Mucosa of descending colon (tissue), 3 donors: ENCODE measurements at regions not wholly inside any gene's neighbourhood (a gene's known extent, or its start where the extent isn't known, plus 50 kb on each side); places are given as distances from the start of the nearest gene placed in this dataset.

Source experiments
- ATAC-seq: fragments of 200-7000 bp; cut with Tn5 transposase; one replicate; pipeline ENCODE4 v1.9.1; 2020; ENCODE audit warnings: mild to moderate bottlenecking, moderate library complexity
- DNase-seq, 3 donors: peaks; one replicate each; pipeline ENCODE4 v3.0.0-alpha.2; 2020
- H3K36me3 ChIP-seq: fragments of 200-600 bp; one replicate; pipeline ENCODE4 v1.8.0; 2021; ENCODE audit warnings: low read depth, mild to moderate bottlenecking
- H3K4me1 ChIP-seq: fragments of 200-600 bp; one replicate; pipeline ENCODE4 v1.8.0; 2021; ENCODE audit warnings: low read depth, mild to moderate bottlenecking
- H3K4me3 ChIP-seq: fragments of 200-600 bp; one replicate; pipeline ENCODE4 v1.8.0; 2021; ENCODE audit warnings: mild to moderate bottlenecking
- H3K9me3 ChIP-seq: fragments of 200-600 bp; one replicate; pipeline ENCODE4 v1.8.0; 2021; ENCODE audit warnings: mild to moderate bottlenecking
- CTCF ChIP-seq: fragments of 200-600 bp; IDR thresholded peaks from one replicate; pipeline ENCODE4 v1.8.0; 2022; ENCODE audit warnings: antibody characterized with exemption, mild to moderate bottlenecking
- intact Hi-C, 2 donors: fragments of 100-400 bp; cut with DNase I in 1 of 2; cut with micrococcal nuclease in 1 of 2; formaldehyde crosslinking; loops; one replicate each; pipeline versions ENCODE4 v1.11.0 to v1.11.1; 2022; cut with DNase I, micrococcal nuclease
- donor health status: DM: no; HTN: no; CAD: no; lungs with moderate emphysema.
- donor health status: DM: no; HTN: no; CAD: no.
- donor health status: DM: no; HTN: yes; CAD: no.

- Histone ChIP-seq H3K4me1 (no peaks in the 10 kb centered on the region), H3K36me3 (no peaks in the 10 kb centered on the region), H3K4me3 (no peak overlapping the region), H3K9me3 (no peaks in the 10 kb centered on the region)
- DNase-seq: no peak
- no peak for ATAC-seq
- TF ChIP-seq CTCF: no peak
- intact Hi-C loops: no loop called here
These were observed 576.7 kb downstream of the SLC16A7 start for GRCh38 chr12:60172266-60173211.

GRCh38 chr12:60173224-60174170, 577.7 kb downstream of the SLC16A7 start:
- no peak for TF ChIP-seq CTCF
- no peaks in the 10 kb centered on the region for H3K9me3 ChIP-seq
- ATAC-seq: no peak

GRCh38 chr12:60174476-60174875, 578.6 kb downstream of the SLC16A7 start:
- Histone ChIP-seq H3K4me1 (no peaks in the 10 kb centered on the region), H3K36me3 (no peaks in the 10 kb centered on the region)

More at GRCh38 chr12:60173224-60174170, 577.7 kb downstream of the SLC16A7 start:
- no peak for DNase-seq
- Histone ChIP-seq H3K4me3 (no peak overlapping the region), H3K4me1 (no peaks in the 10 kb centered on the region), H3K36me3 (no peaks in the 10 kb centered on the region)
- intact Hi-C loops: no loop called here

GRCh38 chr12:60174941-60175340, 579.1 kb downstream of the SLC16A7 start:
- Histone ChIP-seq H3K36me3 (no peaks in the 10 kb centered on the region), H3K9me3 (no peaks in the 10 kb centered on the region), H3K4me3 (no peak overlapping the region), H3K4me1 (no peaks in the 10 kb centered on the region)
- no peak for TF ChIP-seq CTCF
- ATAC-seq (no peak), DNase-seq (no peak)
- intact Hi-C loops: no loop called here

More at GRCh38 chr12:60174476-60174875, 578.6 kb downstream of the SLC16A7 start:
- DNase-seq (no peak), ATAC-seq (no peak)
- Histone ChIP-seq H3K4me3 (no peak overlapping the region), H3K9me3 (no peaks in the 10 kb centered on the region)
- no peak for TF ChIP-seq CTCF
- intact Hi-C loops: no loop called here

- no peaks in the 10 kb centered on the region for H3K9me3 ChIP-seq
- TF ChIP-seq CTCF: no peak
- DNase-seq (no peak), ATAC-seq (no peak)
- intact Hi-C loops: no loop called here
- no peak overlapping the region for H3K4me3 ChIP-seq
- H3K4me1 ChIP-seq: no peaks in the 10 kb centered on the region
- H3K36me3 ChIP-seq: no peaks in the 10 kb centered on the region
These were observed 581.1 kb downstream of the SLC16A7 start for GRCh38 chr12:60176891-60177290.
